ENCODE measurements at regions not wholly inside any gene's neighbourhood (a gene's known extent, or its start where the extent isn't known, plus 50 kb on each side); places are given as distances from the start of the nearest gene placed in this dataset.

DNA sequence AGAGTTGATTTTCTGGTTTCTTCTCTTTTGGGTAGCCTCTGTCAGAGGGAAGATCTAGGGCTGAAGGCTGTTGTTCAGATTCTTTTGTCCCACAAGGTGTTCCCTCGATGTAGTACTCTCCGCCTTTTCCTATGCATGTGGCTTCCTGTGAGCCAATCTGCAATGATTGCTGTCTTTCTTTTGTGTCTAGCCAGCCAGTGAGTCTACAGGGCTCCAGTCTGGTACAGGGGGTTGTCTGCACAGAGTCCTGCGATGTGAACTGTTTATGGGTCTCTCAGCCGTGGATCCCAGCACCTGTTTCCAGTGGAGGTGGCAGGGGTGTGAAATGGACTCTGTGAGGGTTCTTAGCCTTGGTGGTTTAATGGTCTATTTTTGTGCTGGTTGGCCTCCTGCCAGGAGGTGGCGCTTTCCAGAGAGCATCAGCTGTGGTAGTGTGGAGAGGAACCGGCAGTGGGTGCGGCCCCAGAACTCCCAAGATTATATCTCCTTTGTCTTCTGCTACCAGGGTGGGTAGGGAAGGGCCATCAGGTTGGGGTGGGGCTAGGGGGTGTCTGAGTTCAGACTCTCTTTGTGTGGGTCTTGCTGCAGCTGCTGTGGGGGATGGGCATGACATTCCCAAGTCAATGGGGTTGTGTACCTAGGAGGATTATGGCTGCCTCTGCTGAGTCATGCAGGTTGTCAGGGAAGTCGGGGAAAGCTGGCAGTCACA is 81.3 kb upstream of the C21orf91 start:
- no peak for DNase-seq

GRCh38 chr21:17889171-17889570 is 70.0 kb upstream of the C21orf91 start:
- DNase-seq, result no peak

- no peak for DNase-seq
These were observed 50.0 kb upstream of the C21orf91 start for GRCh38 chr21:17869115-17869514.
